ENCODE measurements at regions not wholly inside any gene's neighbourhood (a gene's known extent, or its start where the extent isn't known, plus 50 kb on each side); places are given as distances from the start of the nearest gene placed in this dataset.

DNA sequence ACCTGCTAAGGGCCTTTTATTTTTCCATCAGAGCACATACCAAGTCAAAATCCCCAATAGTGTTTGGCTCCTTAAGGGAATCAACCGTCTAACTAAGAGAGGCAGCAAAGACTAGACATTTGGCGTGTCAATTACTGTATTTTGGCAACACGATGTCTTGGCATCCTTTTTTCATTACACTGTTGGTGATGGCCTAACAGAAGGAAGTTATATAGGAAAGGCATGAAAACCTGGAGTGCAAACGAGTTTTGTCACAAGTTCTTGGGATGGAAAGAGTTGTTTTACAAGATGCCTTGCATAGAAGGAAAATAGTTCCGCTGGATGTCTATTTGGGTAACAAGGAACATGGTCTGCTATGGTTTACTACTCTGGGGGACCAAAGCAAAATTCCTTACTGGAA, 119.2 kb upstream of the TTC29 start:
- Histone ChIP-seq H3K27ac (no peak overlapping the region), H3K9me3 (no peaks in the 10 kb centered on the region), H3K36me3 (no peaks in the 10 kb centered on the region), H3K27me3 (no peaks in the 10 kb centered on the region), H3K4me3 (no peak overlapping the region), H3K4me1 (no peaks in the 10 kb centered on the region)
- no peak for DNase-seq (ENCODE audit: low spot score in 2 of 2)
- no peak for TF ChIP-seq CTCF (IDR thresholded peaks at IDR 0.05)
- intact Hi-C loops (cut with DNase I): no loop called here

GRCh38 chr4:147068564-147068963, 122.9 kb upstream of the TTC29 start:
- TF ChIP-seq CTCF (IDR thresholded peaks at IDR 0.05): no peak
- no peaks in the 10 kb centered on the region for H3K4me1 ChIP-seq
- no peaks in the 10 kb centered on the region for H3K9me3 ChIP-seq
- DNase-seq (ENCODE audit: low spot score in 2 of 2): no peak
- H3K27ac ChIP-seq: no peak overlapping the region
- H3K27me3 ChIP-seq: no peaks in the 10 kb centered on the region
- no peaks in the 10 kb centered on the region for H3K36me3 ChIP-seq
- intact Hi-C loops (cut with DNase I): no loop called here
- H3K4me3 ChIP-seq: no peak overlapping the region

- intact Hi-C loops (cut with DNase I): no loop called here
- DNase-seq (ENCODE audit: low spot score in 2 of 2): no peak
- Histone ChIP-seq H3K4me3 (no peak overlapping the region), H3K9me3 (no peaks in the 10 kb centered on the region), H3K27me3 (no peaks in the 10 kb centered on the region), H3K4me1 (no peaks in the 10 kb centered on the region), H3K36me3 (no peaks in the 10 kb centered on the region), H3K27ac (no peak overlapping the region)
- no peak for TF ChIP-seq CTCF (IDR thresholded peaks at IDR 0.05)
These were observed 125.6 kb upstream of the TTC29 start for GRCh38 chr4:147071209-147071740.

GRCh38 chr4:147076179-147076578, 130.5 kb upstream of the TTC29 start:
- Histone ChIP-seq H3K27ac (no peak overlapping the region), H3K36me3 (no peaks in the 10 kb centered on the region), H3K27me3 (no peaks in the 10 kb centered on the region), H3K4me3 (no peak overlapping the region), H3K9me3 (no peaks in the 10 kb centered on the region), H3K4me1 (no peaks in the 10 kb centered on the region)
- intact Hi-C loops (cut with DNase I): no loop called here
- DNase-seq (ENCODE audit: low spot score in 2 of 2): no peak
- TF ChIP-seq CTCF (IDR thresholded peaks at IDR 0.05): no peak

- no peak for DNase-seq (ENCODE audit: low spot score in 2 of 2)
- H3K36me3 ChIP-seq: no peaks in the 10 kb centered on the region
- H3K4me3 ChIP-seq: no peak overlapping the region
- H3K27me3 ChIP-seq: no peaks in the 10 kb centered on the region
- intact Hi-C loops (cut with DNase I): no loop called here
- no peaks in the 10 kb centered on the region for H3K4me1 ChIP-seq
- no peak overlapping the region for H3K27ac ChIP-seq
- H3K9me3 ChIP-seq: no peaks in the 10 kb centered on the region
- no peak for TF ChIP-seq CTCF (IDR thresholded peaks at IDR 0.05)
These were observed 131.1 kb upstream of the TTC29 start for GRCh38 chr4:147076728-147077127.

GRCh38 chr4:147078362-147078761, 132.7 kb upstream of the TTC29 start:
- intact Hi-C loops (cut with DNase I): no loop called here
- Histone ChIP-seq H3K27ac (no peak overlapping the region), H3K4me3 (no peak overlapping the region), H3K36me3 (no peaks in the 10 kb centered on the region), H3K27me3 (no peaks in the 10 kb centered on the region), H3K4me1 (no peaks in the 10 kb centered on the region), H3K9me3 (no peaks in the 10 kb centered on the region)
- TF ChIP-seq CTCF (IDR thresholded peaks at IDR 0.05): no peak
- DNase-seq (ENCODE audit: low spot score in 2 of 2): no peak

All from ascending aorta (tissue), 2 donors.